Type B pancreatic cell (in vitro differentiated cells): ENCODE measurements at regions not wholly inside any gene's neighbourhood (a gene's known extent, or its start where the extent isn't known, plus 50 kb on each side); places are given as distances from the start of the nearest gene placed in this dataset.

Source experiments
- DNase-seq: peaks from one replicate; pipeline ENCODE4 v3.0.0; 2021; ENCODE audit warnings: mixed read lengths; ENCODE audit not compliant: unreplicated experiment; ENCODE audit errors: extremely low spot score
- H3K27ac Mint-ChIP-seq: 2 replicates; pipeline ENCODE4 v1.8.0; 2021; ENCODE audit warnings: mild to moderate bottlenecking, mixed read lengths
- H3K27me3 Mint-ChIP-seq: 2 replicates; pipeline ENCODE4 v1.8.0; 2021; ENCODE audit warnings: mixed read lengths
- H3K36me3 Mint-ChIP-seq: 2 replicates; pipeline ENCODE4 v1.8.0; 2021; ENCODE audit warnings: mixed read lengths
- H3K4me1 Mint-ChIP-seq: one replicate; pipeline ENCODE4 v1.8.0; 2021; ENCODE audit warnings: mixed read lengths; ENCODE audit not compliant: unreplicated experiment
- H3K4me3 Mint-ChIP-seq: 2 replicates; pipeline ENCODE4 v1.8.0; 2021; ENCODE audit warnings: mild to moderate bottlenecking, mixed read lengths
- H3K9me3 Mint-ChIP-seq: 2 replicates; pipeline ENCODE4 v1.8.0; 2021; ENCODE audit warnings: mixed read lengths
- CTCF ChIP-seq: fragments of 200-600 bp; sonication (generic); conservative IDR thresholded peaks from 2 replicates; pipeline ENCODE4 v1.5.0; 2021; ENCODE audit warnings: antibody characterized with exemption, mild to moderate bottlenecking

- H3K9me3 Mint-ChIP-seq = no peaks in the 10 kb centered on the region
- H3K27me3 Mint-ChIP-seq = no peaks in the 10 kb centered on the region
- peaks cover 4% of the 10 kb centered on the region for H3K36me3 Mint-ChIP-seq
- no peak overlapping the region for H3K4me3 Mint-ChIP-seq
- H3K4me1 Mint-ChIP-seq = no peaks in the 10 kb centered on the region
- no peak overlapping the region for H3K27ac Mint-ChIP-seq
- DNase-seq = no peak
- TF ChIP-seq CTCF = no peak
Observed at GRCh38 chr5:89190515-89191265, 307.7 kb upstream of the MEF2C start.

- no peak overlapping the region for H3K27ac Mint-ChIP-seq
- no peaks in the 10 kb centered on the region for H3K9me3 Mint-ChIP-seq
- TF ChIP-seq CTCF = no peak
- no peak for DNase-seq
- H3K4me1 Mint-ChIP-seq = no peaks in the 10 kb centered on the region
- no peaks in the 10 kb centered on the region for H3K36me3 Mint-ChIP-seq
- no peaks in the 10 kb centered on the region for H3K27me3 Mint-ChIP-seq
- H3K4me3 Mint-ChIP-seq = no peak overlapping the region
Observed at GRCh38 chr5:89187883-89188465, 305.0 kb upstream of the MEF2C start.

- Mint-ChIP-seq H3K4me3 (no peak overlapping the region), H3K36me3 (no peaks in the 10 kb centered on the region), H3K4me1 (no peaks in the 10 kb centered on the region), H3K27ac (no peak overlapping the region), H3K9me3 (no peaks in the 10 kb centered on the region), H3K27me3 (no peaks in the 10 kb centered on the region)
- TF ChIP-seq CTCF = no peak
- no peak for DNase-seq
Observed at GRCh38 chr5:89187268-89187667, 304.3 kb upstream of the MEF2C start.

GRCh38 chr5:89181546-89181945 lies 298.6 kb upstream of the MEF2C start:
- Mint-ChIP-seq H3K27me3 (no peaks in the 10 kb centered on the region), H3K36me3 (no peaks in the 10 kb centered on the region), H3K9me3 (no peaks in the 10 kb centered on the region), H3K27ac (no peak overlapping the region), H3K4me1 (no peaks in the 10 kb centered on the region), H3K4me3 (no peak overlapping the region)
- TF ChIP-seq CTCF = no peak
- DNase-seq = no peak

GRCh38 chr5:89179731-89180130 lies 296.7 kb upstream of the MEF2C start:
- no peak for DNase-seq
- H3K27me3 Mint-ChIP-seq = no peaks in the 10 kb centered on the region
- no peak overlapping the region for H3K27ac Mint-ChIP-seq
- H3K36me3 Mint-ChIP-seq = no peaks in the 10 kb centered on the region
- TF ChIP-seq CTCF = no peak
- no peaks in the 10 kb centered on the region for H3K9me3 Mint-ChIP-seq
- no peaks in the 10 kb centered on the region for H3K4me1 Mint-ChIP-seq
- no peak overlapping the region for H3K4me3 Mint-ChIP-seq
